H1 (cell line): ENCODE measurements at regions not wholly inside any gene's neighbourhood (a gene's known extent, or its start where the extent isn't known, plus 50 kb on each side); places are given as distances from the start of the nearest gene placed in this dataset.

Experiments used
- CTCF ChIA-PET: fragments of 300-600 bp; sonication (Branson Sonifier 250); formaldehyde crosslinking; loops from one replicate; lab custom pipeline; 2021; ENCODE audit not compliant: partially characterized antibody; lab: Charles Lee
- POLR2A ChIA-PET: fragments of 300-600 bp; sonication (Branson Sonifier 250); formaldehyde crosslinking; loops from one replicate; lab custom pipeline; 2021; ENCODE audit warnings: inconsistent platforms; ENCODE audit not compliant: partially characterized antibody; lab: Charles Lee
- DNase-seq, 2 experiments: peaks; one replicate each; pipeline versions ENCODE4 v3.0.0 to v3.0.0-alpha.2; 2010 to 2022; ENCODE audit warnings: low spot score in 2 of 2, low read depth in 1 of 2, mixed read lengths in 1 of 2
- FAIRE-seq: peaks from 2 replicates; lab custom pipeline; 2011; peaks lifted over from hg19 to GRCh38; lab: Jason Lieb, UNC
- H2AFZ ChIP-seq: 2 replicates; pipeline ENCODE4 v1.8.1; 2012; ENCODE audit warnings: low read length, inconsistent platforms
- H2AK5ac ChIP-seq: 2 replicates; pipeline ENCODE4 v1.6.1; 2013; ENCODE audit warnings: low read depth, low read length
- H2BK120ac ChIP-seq: replicated peaks from 2 replicates; pipeline ENCODE3; 2013; ENCODE audit warnings: low read depth, low read length, inconsistent platforms
- H2BK12ac ChIP-seq: 2 replicates; pipeline ENCODE4 v1.6.1; 2013; ENCODE audit warnings: low read depth, low read length
- H2BK15ac ChIP-seq: 2 replicates; pipeline ENCODE4 v1.6.1; 2013; ENCODE audit warnings: low read length
- H2BK20ac ChIP-seq: 2 replicates; pipeline ENCODE4 v1.6.1; 2013; ENCODE audit warnings: low read length
- H2BK5ac ChIP-seq: 2 replicates; pipeline ENCODE4 v1.6.1; 2013; ENCODE audit warnings: low read depth, low read length
- H3K14ac ChIP-seq: 2 replicates; pipeline ENCODE4 v1.6.1; 2013; ENCODE audit warnings: inconsistent platforms; ENCODE audit not compliant: insufficient read length
- H3K18ac ChIP-seq: 2 replicates; pipeline ENCODE4 v1.6.1; 2013; ENCODE audit warnings: low read length; ENCODE audit errors: extremely low read depth
- H3K23ac ChIP-seq: 2 replicates; pipeline ENCODE4 v1.6.1; 2013; ENCODE audit warnings: inconsistent platforms; ENCODE audit not compliant: insufficient read length
- H3K23me2 ChIP-seq: 2 replicates; pipeline ENCODE4 v1.6.1; 2013; ENCODE audit warnings: low read depth, low read length
- H3K27ac ChIP-seq: 2 replicates; pipeline ENCODE4 v1.6.1; 2011; ENCODE audit warnings: low read depth, low read length, inconsistent platforms
- H3K27me3 ChIP-seq, 4 experiments: replicated peaks in 1 of 4; 1 replicate in 1 of 4; 2 replicates in 3 of 4; pipeline versions ENCODE4 v1.6.1 to v1.8.1; 2011 to 2013; ENCODE audit warnings: low read length in 3 of 4, mild to moderate bottlenecking in 3 of 4, inconsistent platforms in 2 of 4, mixed read lengths in 2 of 4, moderate library complexity in 1 of 4; ENCODE audit not compliant: control insufficient read depth in 3 of 4, insufficient read depth in 3 of 4; ENCODE audit errors: extremely low read depth in 1 of 4
- H3K36me3 ChIP-seq, 4 experiments: 2 replicates each; pipeline versions ENCODE4 v1.6.1 to v1.8.1; 2011 to 2013; ENCODE audit warnings: mild to moderate bottlenecking in 4 of 4, low read length in 3 of 4, moderate library complexity in 2 of 4, control low read depth in 1 of 4, inconsistent platforms in 1 of 4; ENCODE audit not compliant: insufficient read depth in 4 of 4, control insufficient read depth in 2 of 4
- H3K4ac ChIP-seq: replicated peaks from 2 replicates; pipeline ENCODE3; 2013; ENCODE audit warnings: low read length, low read depth, mixed read lengths, inconsistent platforms; ENCODE audit not compliant: insufficient read length
- H3K4me1 ChIP-seq, 4 experiments: replicated peaks in 1 of 4; 1 replicate in 1 of 4; 2 replicates in 3 of 4; pipeline versions ENCODE4 v1.6.1 to v1.8.1; 2011 to 2013; ENCODE audit warnings: low read length in 3 of 4, inconsistent platforms in 2 of 4, mixed read lengths in 1 of 4; ENCODE audit not compliant: insufficient read depth in 4 of 4, control insufficient read depth in 3 of 4
- H3K4me2 ChIP-seq, 2 experiments: 2 replicates each; pipeline versions ENCODE4 v1.6.1 to v1.8.1; 2011 to 2013; ENCODE audit warnings: low read depth in 2 of 2, low read length in 2 of 2, control low read depth in 1 of 2, inconsistent platforms in 1 of 2, mild to moderate bottlenecking in 1 of 2; ENCODE audit not compliant: insufficient read depth in 1 of 2
- H3K4me3 ChIP-seq, 4 experiments: fragments of 200-600, 300-600 bp in 1 of 4; sonication (generic), shearing (Covaris generic), sonication (Bioruptor Twin) in 1 of 4; 2 replicates each; pipeline versions ENCODE4 v1.5.1 to v1.8.1; 2011 to 2016; ENCODE audit warnings: low read length in 4 of 4, low read depth in 3 of 4, control low read depth in 2 of 4, inconsistent platforms in 2 of 4, mild to moderate bottlenecking in 2 of 4, mixed read lengths in 1 of 4, moderate library complexity in 1 of 4; ENCODE audit not compliant: insufficient read depth in 2 of 4; ENCODE audit errors: extremely low read depth in 1 of 4
- H3K56ac ChIP-seq: replicated peaks from 2 replicates; pipeline ENCODE3; 2013; ENCODE audit warnings: low read depth, mild to moderate bottlenecking, mixed read lengths, low read length, inconsistent platforms; ENCODE audit not compliant: insufficient read length
- H3K79me1 ChIP-seq: 2 replicates; pipeline ENCODE4 v1.6.1; 2013; ENCODE audit warnings: low read depth, low read length, control low read depth
- H3K79me2 ChIP-seq, 2 experiments: 2 replicates each; pipeline versions ENCODE4 v1.6.1 to v1.8.1; 2012 to 2013; ENCODE audit warnings: low read length in 2 of 2, mild to moderate bottlenecking in 2 of 2, inconsistent platforms in 1 of 2; ENCODE audit not compliant: insufficient read depth in 2 of 2, control insufficient read depth in 1 of 2
- H3K9ac ChIP-seq, 4 experiments: replicated peaks in 1 of 4; 1 replicate in 1 of 4; 2 replicates in 3 of 4; pipeline versions ENCODE4 v1.6.1 to v1.8.1; 2011 to 2013; ENCODE audit warnings: low read depth in 3 of 4, low read length in 3 of 4, control low read depth in 2 of 4, mild to moderate bottlenecking in 2 of 4, moderate library complexity in 2 of 4, inconsistent platforms in 1 of 4; ENCODE audit errors: extremely low read depth in 1 of 4
- H3K9me3 ChIP-seq, 2 experiments: 2 replicates each; pipeline versions ENCODE4 v1.6.1 to v1.8.1; 2012 to 2013; ENCODE audit warnings: mild to moderate bottlenecking in 2 of 2, moderate library complexity in 2 of 2, control low read depth in 1 of 2, inconsistent platforms in 1 of 2, low read depth in 1 of 2, low read length in 1 of 2, mixed read lengths in 1 of 2; ENCODE audit not compliant: insufficient read depth in 2 of 2
- H4K20me1 ChIP-seq, 2 experiments: replicated peaks in 1 of 2; 2 replicates each; pipeline versions ENCODE3 to v1.8.1; 2011 to 2013; ENCODE audit warnings: inconsistent platforms in 2 of 2, low read length in 2 of 2, mild to moderate bottlenecking in 1 of 2; ENCODE audit not compliant: insufficient read depth in 2 of 2, control insufficient read depth in 1 of 2
- H4K5ac ChIP-seq: 2 replicates; pipeline ENCODE4 v1.6.1; 2013; ENCODE audit warnings: low read length, low read depth, mixed read lengths, inconsistent platforms; ENCODE audit not compliant: insufficient read length
- H4K8ac ChIP-seq: 2 replicates; pipeline ENCODE4 v1.8.0; 2013; ENCODE audit warnings: mild to moderate bottlenecking, moderate library complexity, low read length, inconsistent platforms; ENCODE audit not compliant: insufficient read depth; ENCODE audit errors: extremely low read depth
- H4K91ac ChIP-seq: replicated peaks from 2 replicates; pipeline ENCODE3; 2013; ENCODE audit warnings: low read length, mixed read lengths, inconsistent platforms; ENCODE audit not compliant: insufficient read length
- CREB1 ChIP-seq: IDR thresholded peaks from 2 replicates; pipeline ENCODE4 v1.6.1; 2012; ENCODE audit warnings: inconsistent platforms
- EGR1 ChIP-seq: IDR thresholded peaks from 2 replicates; pipeline ENCODE4 v1.6.1; 2011; ENCODE audit warnings: low read depth, low read length, borderline replicate concordance
- EP300 ChIP-seq, 2 experiments: IDR thresholded peaks; 1 replicate in 1 of 2; 2 replicates in 1 of 2; pipeline ENCODE4 v1.6.1; 2011 to 2012; ENCODE audit warnings: low read depth in 2 of 2, low read length in 2 of 2, mild to moderate bottlenecking in 2 of 2, borderline replicate concordance in 1 of 2, inconsistent platforms in 1 of 2, moderate library complexity in 1 of 2
- GABPA ChIP-seq: IDR thresholded peaks from 2 replicates; pipeline ENCODE4 v1.6.1; 2011; ENCODE audit warnings: mild to moderate bottlenecking, low read length, moderate library complexity, borderline replicate concordance; ENCODE audit not compliant: insufficient read depth
- HDAC6 ChIP-seq: IDR thresholded peaks from one replicate; pipeline ENCODE4 v1.7.1; 2012; ENCODE audit warnings: low read depth, mild to moderate bottlenecking, inconsistent platforms, low read length, moderate library complexity
- JUND ChIP-seq: IDR thresholded peaks from 2 replicates; pipeline ENCODE4 v1.6.1; 2011; ENCODE audit warnings: mild to moderate bottlenecking, improper control_type of control experiment, low read length
- KDM4A ChIP-seq: IDR thresholded peaks from one replicate; pipeline ENCODE4 v1.7.1; 2012; ENCODE audit warnings: low read depth, mild to moderate bottlenecking, moderate library complexity, low read length, inconsistent platforms; ENCODE audit not compliant: severe bottlenecking
- NANOG ChIP-seq: IDR thresholded peaks from 2 replicates; pipeline ENCODE4 v1.6.1; 2011; ENCODE audit warnings: low read length, low read depth, mild to moderate bottlenecking, inconsistent platforms; ENCODE audit not compliant: insufficient read depth, poor library complexity, severe bottlenecking
- POLR2AphosphoS5 ChIP-seq: IDR thresholded peaks from 2 replicates; pipeline ENCODE4 v1.6.1; 2011; ENCODE audit warnings: low read depth, low read length
- RXRA ChIP-seq: IDR thresholded peaks from 2 replicates; pipeline ENCODE4 v1.6.1; 2011; ENCODE audit warnings: low read depth, mild to moderate bottlenecking, low read length, moderate library complexity; ENCODE audit not compliant: insufficient read depth
- SP1 ChIP-seq: IDR thresholded peaks from 2 replicates; pipeline ENCODE4 v1.6.1; 2011; ENCODE audit warnings: low read depth, low read length
- SUZ12 ChIP-seq: fragments of 200-600 bp; sonication (generic); IDR thresholded peaks from 2 replicates; pipeline ENCODE4 v1.6.1; 2012; ENCODE audit warnings: mild to moderate bottlenecking, inconsistent platforms, low read length, moderate library complexity, mixed read lengths
- YY1 ChIP-seq: IDR thresholded peaks from 2 replicates; pipeline ENCODE4 v1.6.1; 2011; ENCODE audit warnings: low read depth, mild to moderate bottlenecking, low read length
- WGBS, 2 experiments: shearing (Covaris generic) in 1 of 2; methylation state at CpG; one replicate each; pipeline versions ENCODE4 v1.1.6 to v1.1.7; 2013 to 2015; ENCODE audit warnings: low lambda C conversion rate in 2 of 2, mixed read lengths in 2 of 2, inconsistent platforms in 1 of 2, low coverage in 1 of 2, missing lambda C conversion rate in 1 of 2; ENCODE audit not compliant: insufficient replicate concordance in 2 of 2, insufficient coverage in 1 of 2, insufficient read length in 1 of 2; ENCODE audit errors: extremely low coverage in 1 of 2, missing lambda C conversion rate in 1 of 2; 5-methylcytosine and 5-hydroxymethylcytosine counted together

GRCh38 chr5:145540375-145540774, 294.8 kb downstream of the PRELID2 start:
- H2AFZ ChIP-seq = no peak overlapping the region
- no peak overlapping the region for H3K9ac ChIP-seq
- H3K18ac ChIP-seq = no peak overlapping the region
- no peaks in the 10 kb centered on the region for H3K79me2 ChIP-seq
- H2BK12ac ChIP-seq = no peak overlapping the region
- no peaks in the 10 kb centered on the region; a peak in 1 of 7 replicates for H3K27me3 ChIP-seq
- FAIRE-seq (no peak), DNase-seq (no peak)
- H3K23me2 ChIP-seq = no peaks in the 10 kb centered on the region
- no peak overlapping the region for H4K8ac ChIP-seq
- 91% methylated on average over 1 of the region's 1 CpG; no CpG with 5 or more reads in 1 of the 2 experiments for WGBS, 2 experiments
- no peak overlapping the region for H2BK15ac ChIP-seq
- H4K20me1 ChIP-seq = no peaks in the 10 kb centered on the region
- H3K4ac ChIP-seq = no peak overlapping the region
- H3K79me1 ChIP-seq = no peaks in the 10 kb centered on the region
- H3K4me2 ChIP-seq = no peak overlapping the region
- no peak overlapping the region for H2BK120ac ChIP-seq
- H3K9me3 ChIP-seq = no peaks in the 10 kb centered on the region
- H3K4me3 ChIP-seq = no peak overlapping the region
- H3K23ac ChIP-seq = no peak overlapping the region
- POLR2A ChIA-PET = no interaction called here
- H3K36me3 ChIP-seq = no peaks in the 10 kb centered on the region
- no peak overlapping the region for H3K27ac ChIP-seq
- H3K4me1 ChIP-seq = peaks cover 0 to 4% (median 0%) of the 10 kb centered on the region in 4 experiments; a peak in 2 of 7 replicates
- H2AK5ac ChIP-seq = no peak overlapping the region
- no peak overlapping the region for H4K5ac ChIP-seq
- H4K91ac ChIP-seq = no peak overlapping the region
- CTCF ChIA-PET = no interaction called here
- no peak overlapping the region for H3K56ac ChIP-seq
- H2BK20ac ChIP-seq = no peak overlapping the region
- no peak overlapping the region for H3K14ac ChIP-seq
- H2BK5ac ChIP-seq = no peak overlapping the region
- TF ChIP-seq NANOG (no peak), SP1 (no peak), KDM4A (no peak), SUZ12 (no peak), EP300 (IDR thresholded peaks at IDR 0.05; ENCODE audit: borderline replicate concordance in 1 of 2, low read depth in 2 of 2, low read length in 2 of 2) (no peak), GABPA (no peak), RXRA (no peak), POLR2AphosphoS5 (no peak), EGR1 (no peak), YY1 (no peak), CREB1 (no peak), JUND (no peak), HDAC6 (no peak)
